ENCODE measurements at regions not wholly inside any gene's neighbourhood (a gene's known extent, or its start where the extent isn't known, plus 50 kb on each side); places are given as distances from the start of the nearest gene placed in this dataset.

DNA sequence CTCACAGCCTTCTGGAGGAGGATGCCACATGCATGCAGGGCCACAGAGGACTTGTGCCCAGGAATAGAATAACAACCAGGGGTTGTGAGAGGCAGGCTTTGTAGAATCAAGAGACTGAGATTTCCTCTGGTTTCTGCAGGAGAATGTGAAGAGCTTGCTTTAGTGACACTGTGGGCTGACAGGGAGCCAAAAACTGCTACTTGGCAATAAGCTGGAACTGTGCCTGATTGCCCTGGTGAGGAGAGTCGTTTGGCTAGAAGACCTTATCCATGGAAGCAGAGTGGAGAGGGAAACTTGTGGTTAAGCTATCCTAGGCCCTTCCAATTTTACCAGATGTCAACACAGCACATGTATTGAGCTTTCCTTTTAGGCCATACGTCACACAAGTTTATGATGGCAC, 902.1 kb downstream of the MRPL39 start:
- 80% methylated on average over 1 of the region's 2 CpGs for WGBS (ENCODE audit: insufficient coverage)
- Mint-ChIP-seq H3K27me3 (peaks cover 5% of the 10 kb centered on the region), H3K4me3 (no peak overlapping the region), H3K4me1 (no peaks in the 10 kb centered on the region), H3K9me3 (ENCODE audit: insufficient read depth) (no peaks in the 10 kb centered on the region), H3K27ac (no peak overlapping the region)
- no peak overlapping the region for H2AFZ ChIP-seq (ENCODE audit: insufficient read depth, low read depth, low read length, poor library complexity, severe bottlenecking)
- TF ChIP-seq CTCF (IDR thresholded peaks at IDR 0.05): no peak
- TF ChIP-seq EZH2 (IDR thresholded peaks at IDR 0.05; ENCODE audit: borderline replicate concordance, insufficient read depth, low read depth, low read length, poor library complexity, severe bottlenecking): no peak
- H3K36me3 ChIP-seq (replicated peaks in 1 of 2; ENCODE audit: control extremely low read depth in 1 of 2, control insufficient read depth in 1 of 2, extremely low read depth in 1 of 2, insufficient read depth in 2 of 2, low read length in 1 of 2): no peaks in the 10 kb centered on the region
- no peaks in the 10 kb centered on the region for H3K9me3 ChIP-seq (ENCODE audit: control extremely low read depth in 1 of 3, control insufficient read depth in 2 of 3, insufficient read depth in 1 of 3, low read length in 2 of 3)
- CTCF ChIA-PET: interaction anchor here (0.6 kb wide), 1 partner anchor 1643 kb away, joined by 3 read pairs; no protein-coding TSS in a partner anchor
- ATAC-seq (ENCODE audit: low read depth): no peak
- no peaks in the 10 kb centered on the region for H3K4me1 ChIP-seq (ENCODE audit: control insufficient read depth in 2 of 2, insufficient read depth in 2 of 2, low read length in 2 of 2)
- H3K4me2 ChIP-seq (replicated peaks; ENCODE audit: low read depth, low read length, poor library complexity, severe bottlenecking): no peak overlapping the region
- intact Hi-C loops (cut with micrococcal nuclease): no loop called here
- H4K20me1 ChIP-seq (ENCODE audit: control insufficient read depth, insufficient read depth, low read length, poor library complexity, severe bottlenecking): no peaks in the 10 kb centered on the region
- H3K79me2 ChIP-seq (ENCODE audit: control insufficient read depth, insufficient read depth, low read length): no peaks in the 10 kb centered on the region
- POLR2A ChIA-PET: no interaction called here
- no peaks in the 10 kb centered on the region for H3K27me3 ChIP-seq (replicated peaks in 1 of 4; ENCODE audit: control extremely low read depth in 1 of 4, control insufficient read depth in 3 of 4, insufficient read depth in 4 of 4, low read length in 3 of 4)
- H3K4me3 ChIP-seq (ENCODE audit: control extremely low read depth in 1 of 5, extremely low read depth in 1 of 5, insufficient read depth in 1 of 5, low read depth in 2 of 5, low read length in 4 of 5): no peak overlapping the region
- no peak overlapping the region for H3K27ac ChIP-seq (ENCODE audit: low read length in 2 of 2)
- H3K9ac ChIP-seq (ENCODE audit: low read length): no peak overlapping the region
- DNase-seq: no peak

DNA sequence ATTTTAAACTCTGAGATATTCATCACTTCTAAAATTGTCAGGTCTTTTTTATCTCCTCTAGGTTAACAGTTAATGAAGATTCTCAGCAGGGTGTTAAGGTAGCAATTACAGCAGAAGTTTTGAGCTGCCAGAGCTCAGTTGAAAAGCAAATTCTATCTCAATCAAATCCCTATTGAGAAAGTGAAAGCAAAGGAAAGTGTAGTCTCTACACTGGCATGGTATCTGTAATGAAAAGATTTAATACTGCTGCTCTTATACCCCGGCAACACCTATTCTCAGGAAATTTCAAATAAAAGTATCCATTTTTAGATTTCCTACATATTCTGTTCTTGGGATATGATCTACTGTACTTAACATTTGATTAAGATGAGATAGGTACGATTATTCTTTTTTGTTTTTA, 913.5 kb downstream of the MRPL39 start:
- no peak for DNase-seq
- intact Hi-C loops (cut with micrococcal nuclease): no loop called here
- H4K20me1 ChIP-seq (ENCODE audit: control insufficient read depth, insufficient read depth, low read length, poor library complexity, severe bottlenecking): no peaks in the 10 kb centered on the region
- H3K27ac ChIP-seq (ENCODE audit: low read length in 2 of 2): no peak overlapping the region
- Mint-ChIP-seq H3K4me3 (no peak overlapping the region), H3K27ac (no peak overlapping the region), H3K27me3 (peaks cover 4% of the 10 kb centered on the region), H3K4me1 (no peaks in the 10 kb centered on the region), H3K9me3 (ENCODE audit: insufficient read depth) (no peaks in the 10 kb centered on the region)
- H3K27me3 ChIP-seq (replicated peaks in 1 of 4; ENCODE audit: control extremely low read depth in 1 of 4, control insufficient read depth in 3 of 4, insufficient read depth in 4 of 4, low read length in 3 of 4): no peaks in the 10 kb centered on the region
- H3K4me2 ChIP-seq (replicated peaks; ENCODE audit: low read depth, low read length, poor library complexity, severe bottlenecking): no peak overlapping the region
- no peak overlapping the region for H2AFZ ChIP-seq (ENCODE audit: insufficient read depth, low read depth, low read length, poor library complexity, severe bottlenecking)
- ChIA-PET CTCF (no interaction called here), POLR2A (no interaction called here)
- WGBS (ENCODE audit: insufficient coverage): no CpG with 5 or more reads among the region's 2 CpGs
- H3K79me2 ChIP-seq (ENCODE audit: control insufficient read depth, insufficient read depth, low read length): no peaks in the 10 kb centered on the region
- H3K4me3 ChIP-seq (ENCODE audit: control extremely low read depth in 1 of 5, extremely low read depth in 1 of 5, insufficient read depth in 1 of 5, low read depth in 2 of 5, low read length in 4 of 5): no peak overlapping the region
- no peaks in the 10 kb centered on the region for H3K4me1 ChIP-seq (ENCODE audit: control insufficient read depth in 2 of 2, insufficient read depth in 2 of 2, low read length in 2 of 2)
- H3K9me3 ChIP-seq (ENCODE audit: control extremely low read depth in 1 of 3, control insufficient read depth in 2 of 3, insufficient read depth in 1 of 3, low read length in 2 of 3): no peaks in the 10 kb centered on the region
- H3K36me3 ChIP-seq (replicated peaks in 1 of 2; ENCODE audit: control extremely low read depth in 1 of 2, control insufficient read depth in 1 of 2, extremely low read depth in 1 of 2, insufficient read depth in 2 of 2, low read length in 1 of 2): no peaks in the 10 kb centered on the region
- H3K9ac ChIP-seq (ENCODE audit: low read length): no peak overlapping the region
- ATAC-seq (ENCODE audit: low read depth): no peak
- TF ChIP-seq CTCF (IDR thresholded peaks at IDR 0.05) (no peak), EZH2 (IDR thresholded peaks at IDR 0.05; ENCODE audit: borderline replicate concordance, insufficient read depth, low read depth, low read length, poor library complexity, severe bottlenecking) (no peak)

Data from B cell (primary cell).